ENCODE measurements at regions not wholly inside any gene's neighbourhood (a gene's known extent, or its start where the extent isn't known, plus 50 kb on each side); places are given as distances from the start of the nearest gene placed in this dataset.
A peak's percentile ranks its signal among the peaks of the same experiment; 100 is the strongest.

- peak in 1 of 2 donors; percentile 27 for DNase-seq
- Histone ChIP-seq H3K4me3 (ENCODE audit: low read depth, low read length) (no peak overlapping the region), H3K27me3 (ENCODE audit: insufficient read depth, low read length) (no peaks in the 10 kb centered on the region), H3K79me2 (ENCODE audit: control insufficient read depth, insufficient read depth, low read length, poor library complexity) (no peaks in the 10 kb centered on the region), H3K4me1 (ENCODE audit: control insufficient read depth in 1 of 2, insufficient read depth in 2 of 2, low read length in 2 of 2) (no peaks in the 10 kb centered on the region), H2AFZ (ENCODE audit: insufficient read depth, low read length, poor library complexity) (no peak overlapping the region), H4K12ac (ENCODE audit: low read depth, low read length) (no peak overlapping the region), H4K91ac (ENCODE audit: low read depth, low read length) (no peak overlapping the region), H3K14ac (ENCODE audit: low read length) (no peak overlapping the region), H2BK12ac (ENCODE audit: low read length) (no peak overlapping the region), H3K23ac (ENCODE audit: low read length) (no peak overlapping the region), H3K36me3 (ENCODE audit: control insufficient read depth in 1 of 2, insufficient read depth in 2 of 2, low read length in 2 of 2) (no peaks in the 10 kb centered on the region), H3K9ac (ENCODE audit: low read length) (no peak overlapping the region), H3K4ac (ENCODE audit: low read depth, low read length) (no peak overlapping the region), H4K8ac (ENCODE audit: low read depth, low read length) (no peak overlapping the region), H2BK5ac (ENCODE audit: low read depth, low read length, poor library complexity) (no peak overlapping the region), H3K18ac (ENCODE audit: low read length) (no peak overlapping the region), H2BK120ac (ENCODE audit: insufficient read depth, low read length, poor library complexity) (no peak overlapping the region), H2AK5ac (ENCODE audit: low read length) (no peak overlapping the region), H3K4me2 (ENCODE audit: low read length) (no peak overlapping the region), H3K27ac (ENCODE audit: low read depth, low read length) (no peak overlapping the region), H3K79me1 (ENCODE audit: low read length) (peaks cover 8% of the 10 kb centered on the region), H3K9me3 (ENCODE audit: insufficient read depth, low read depth, low read length) (peaks cover 2% of the 10 kb centered on the region)
- no CpG with 5 or more reads among the region's 9 CpGs for WGBS (ENCODE audit: extremely low coverage, insufficient coverage, insufficient read length)
Measured at GRCh38 chr6:6793388-6794250, 205.1 kb downstream of the LY86 start.

- no peak overlapping the region for H2BK12ac ChIP-seq (ENCODE audit: low read length)
- no peak overlapping the region for H3K18ac ChIP-seq (ENCODE audit: low read length)
- H4K12ac ChIP-seq (ENCODE audit: low read depth, low read length): no peak overlapping the region
- H2BK5ac ChIP-seq (ENCODE audit: low read depth, low read length, poor library complexity): no peak overlapping the region
- H2BK120ac ChIP-seq (ENCODE audit: insufficient read depth, low read length, poor library complexity): no peak overlapping the region
- no peaks in the 10 kb centered on the region for H3K9me3 ChIP-seq (ENCODE audit: insufficient read depth, low read depth, low read length)
- H3K27ac ChIP-seq (ENCODE audit: low read depth, low read length): no peak overlapping the region
- H3K79me2 ChIP-seq (ENCODE audit: control insufficient read depth, insufficient read depth, low read length, poor library complexity): no peaks in the 10 kb centered on the region
- H3K36me3 ChIP-seq (ENCODE audit: control insufficient read depth in 1 of 2, insufficient read depth in 2 of 2, low read length in 2 of 2): no peaks in the 10 kb centered on the region
- H3K79me1 ChIP-seq (ENCODE audit: low read length): peaks cover 2% of the 10 kb centered on the region
- H3K4me1 ChIP-seq (ENCODE audit: control insufficient read depth in 1 of 2, insufficient read depth in 2 of 2, low read length in 2 of 2): no peaks in the 10 kb centered on the region
- no peak overlapping the region for H2AK5ac ChIP-seq (ENCODE audit: low read length)
- H4K8ac ChIP-seq (ENCODE audit: low read depth, low read length): no peak overlapping the region
- H3K27me3 ChIP-seq (ENCODE audit: insufficient read depth, low read length): no peaks in the 10 kb centered on the region
- no CpG with 5 or more reads among the region's 4 CpGs for WGBS (ENCODE audit: extremely low coverage, insufficient coverage, insufficient read length)
- H3K23ac ChIP-seq (ENCODE audit: low read length): no peak overlapping the region
- H3K14ac ChIP-seq (ENCODE audit: low read length): no peak overlapping the region
- H3K9ac ChIP-seq (ENCODE audit: low read length): no peak overlapping the region
- H3K4me2 ChIP-seq (ENCODE audit: low read length): no peak overlapping the region
- H2AFZ ChIP-seq (ENCODE audit: insufficient read depth, low read length, poor library complexity): no peak overlapping the region
- no peak overlapping the region for H4K91ac ChIP-seq (ENCODE audit: low read depth, low read length)
- DNase-seq: peak in 1 of 2 donors; percentile 35
- no peak overlapping the region for H3K4ac ChIP-seq (ENCODE audit: low read depth, low read length)
- no peak overlapping the region for H3K4me3 ChIP-seq (ENCODE audit: low read depth, low read length)
Measured at GRCh38 chr6:6795393-6795792, 206.9 kb downstream of the LY86 start.

GRCh38 chr6:6796818-6797217, 208.3 kb downstream of the LY86 start:
- H2AK5ac ChIP-seq (ENCODE audit: low read length): no peak overlapping the region
- no peak overlapping the region for H4K8ac ChIP-seq (ENCODE audit: low read depth, low read length)
- H3K4me1 ChIP-seq (ENCODE audit: control insufficient read depth in 1 of 2, insufficient read depth in 2 of 2, low read length in 2 of 2): no peaks in the 10 kb centered on the region
- no peak overlapping the region for H2BK120ac ChIP-seq (ENCODE audit: insufficient read depth, low read length, poor library complexity)
- H3K4me2 ChIP-seq (ENCODE audit: low read length): no peak overlapping the region
- no peak overlapping the region for H3K9ac ChIP-seq (ENCODE audit: low read length)
- no peak overlapping the region for H3K18ac ChIP-seq (ENCODE audit: low read length)
- no peak overlapping the region for H2BK12ac ChIP-seq (ENCODE audit: low read length)
- no peak overlapping the region for H3K23ac ChIP-seq (ENCODE audit: low read length)
- no peak overlapping the region for H4K91ac ChIP-seq (ENCODE audit: low read depth, low read length)
- no peak overlapping the region for H3K4me3 ChIP-seq (ENCODE audit: low read depth, low read length)
- no peak overlapping the region for H3K4ac ChIP-seq (ENCODE audit: low read depth, low read length)
- no peaks in the 10 kb centered on the region for H3K9me3 ChIP-seq (ENCODE audit: insufficient read depth, low read depth, low read length)
- H3K27ac ChIP-seq (ENCODE audit: low read depth, low read length): no peak overlapping the region
- H3K79me2 ChIP-seq (ENCODE audit: control insufficient read depth, insufficient read depth, low read length, poor library complexity): no peaks in the 10 kb centered on the region
- no CpG with 5 or more reads among the region's 11 CpGs for WGBS (ENCODE audit: extremely low coverage, insufficient coverage, insufficient read length)
- H4K12ac ChIP-seq (ENCODE audit: low read depth, low read length): no peak overlapping the region
- H2AFZ ChIP-seq (ENCODE audit: insufficient read depth, low read length, poor library complexity): no peak overlapping the region
- H3K27me3 ChIP-seq (ENCODE audit: insufficient read depth, low read length): no peaks in the 10 kb centered on the region
- peaks cover 2% of the 10 kb centered on the region for H3K79me1 ChIP-seq (ENCODE audit: low read length)
- no peak overlapping the region for H2BK5ac ChIP-seq (ENCODE audit: low read depth, low read length, poor library complexity)
- no peaks in the 10 kb centered on the region for H3K36me3 ChIP-seq (ENCODE audit: control insufficient read depth in 1 of 2, insufficient read depth in 2 of 2, low read length in 2 of 2)
- H3K14ac ChIP-seq (ENCODE audit: low read length): no peak overlapping the region
- DNase-seq: no peak

- Histone ChIP-seq H4K8ac (ENCODE audit: low read depth, low read length) (no peak overlapping the region), H4K12ac (ENCODE audit: low read depth, low read length) (no peak overlapping the region), H2BK5ac (ENCODE audit: low read depth, low read length, poor library complexity) (no peak overlapping the region), H3K4me1 (ENCODE audit: control insufficient read depth in 1 of 2, insufficient read depth in 2 of 2, low read length in 2 of 2) (peaks cover 0 to 2% of the 10 kb centered on the region in 2 experiments), H3K14ac (ENCODE audit: low read length) (no peak overlapping the region), H3K9ac (ENCODE audit: low read length) (no peak overlapping the region), H3K4ac (ENCODE audit: low read depth, low read length) (no peak overlapping the region), H3K18ac (ENCODE audit: low read length) (no peak overlapping the region), H2AFZ (ENCODE audit: insufficient read depth, low read length, poor library complexity) (no peak overlapping the region), H3K23ac (ENCODE audit: low read length) (no peak overlapping the region), H3K4me2 (ENCODE audit: low read length) (no peak overlapping the region), H2BK120ac (ENCODE audit: insufficient read depth, low read length, poor library complexity) (no peak overlapping the region), H3K79me2 (ENCODE audit: control insufficient read depth, insufficient read depth, low read length, poor library complexity) (no peaks in the 10 kb centered on the region), H3K4me3 (ENCODE audit: low read depth, low read length) (no peak overlapping the region), H2AK5ac (ENCODE audit: low read length) (no peak overlapping the region), H3K27ac (ENCODE audit: low read depth, low read length) (no peak overlapping the region), H3K79me1 (ENCODE audit: low read length) (peaks cover 2% of the 10 kb centered on the region), H2BK12ac (ENCODE audit: low read length) (no peak overlapping the region), H3K27me3 (ENCODE audit: insufficient read depth, low read length) (no peaks in the 10 kb centered on the region), H3K9me3 (ENCODE audit: insufficient read depth, low read depth, low read length) (no peaks in the 10 kb centered on the region), H4K91ac (ENCODE audit: low read depth, low read length) (no peak overlapping the region), H3K36me3 (ENCODE audit: control insufficient read depth in 1 of 2, insufficient read depth in 2 of 2, low read length in 2 of 2) (no peaks in the 10 kb centered on the region)
- no peak for DNase-seq
- no CpG with 5 or more reads among the region's 5 CpGs for WGBS (ENCODE audit: extremely low coverage, insufficient coverage, insufficient read length)
Measured at GRCh38 chr6:6798448-6798860, 209.9 kb downstream of the LY86 start.
